HG02610 (cell line): ENCODE measurements at regions not wholly inside any gene's neighbourhood (a gene's known extent, or its start where the extent isn't known, plus 50 kb on each side); places are given as distances from the start of the nearest gene placed in this dataset.

Experiments
- ATAC-seq: cut with Tn5 transposase; IDR thresholded peaks from one replicate; pipeline ENCODE4 v1.9.1; 2021; ENCODE audit warnings: mild to moderate bottlenecking, moderate library complexity; ENCODE audit not compliant: unreplicated experiment

DNA sequence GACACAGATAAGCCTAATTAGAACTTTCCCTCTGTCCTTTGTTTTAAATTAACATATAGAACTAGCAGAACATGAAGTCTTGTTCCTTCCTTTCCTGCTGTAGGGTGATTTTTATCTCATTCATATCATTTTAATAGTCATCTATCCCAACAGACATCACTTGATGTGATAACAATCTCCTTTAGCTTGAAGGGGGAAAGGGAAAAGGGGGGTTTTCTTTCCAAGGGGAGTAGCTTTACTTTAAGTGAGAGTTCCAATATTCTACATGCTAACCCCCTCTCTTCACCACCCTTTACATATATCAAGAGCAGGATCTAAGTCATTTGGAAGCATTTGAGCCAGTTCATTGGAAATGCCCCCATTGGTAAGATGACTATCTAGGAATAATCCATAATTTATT lies 241.9 kb downstream of the HHIPL2 start:
- ATAC-seq: no peak

GRCh38 chr1:222301652-222302051 lies 246.3 kb downstream of the HHIPL2 start:
- no peak for ATAC-seq

DNA sequence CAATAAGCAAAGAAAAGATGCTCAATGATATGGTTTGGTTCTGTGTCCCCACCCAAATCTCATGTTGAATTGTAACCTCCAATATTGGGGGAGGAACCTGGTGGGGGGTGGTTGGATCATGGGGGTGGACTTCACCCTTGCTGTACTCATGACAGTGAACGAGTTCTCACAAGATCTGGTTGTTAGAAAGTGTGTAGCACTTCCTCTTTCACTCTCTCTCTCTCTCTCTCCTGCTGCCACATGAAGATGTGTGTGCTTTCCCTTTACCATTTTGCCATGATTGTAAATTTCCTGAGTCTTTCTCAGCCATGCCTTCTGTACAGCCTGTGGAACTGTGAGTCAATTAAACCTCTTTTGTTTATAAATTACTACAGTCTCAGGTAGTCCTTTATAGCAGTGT lies 248.4 kb downstream of the HHIPL2 start:
- ATAC-seq: no peak

- no peak for ATAC-seq
These were observed 257.0 kb downstream of the HHIPL2 start for GRCh38 chr1:222290866-222291265.

- no peak for ATAC-seq
These were observed 259.9 kb downstream of the HHIPL2 start for GRCh38 chr1:222288053-222288452.

- ATAC-seq: no peak
These were observed 261.9 kb downstream of the HHIPL2 start for GRCh38 chr1:222286011-222286410.

- no peak for ATAC-seq
These were observed 262.4 kb downstream of the HHIPL2 start for GRCh38 chr1:222285526-222285925.

DNA sequence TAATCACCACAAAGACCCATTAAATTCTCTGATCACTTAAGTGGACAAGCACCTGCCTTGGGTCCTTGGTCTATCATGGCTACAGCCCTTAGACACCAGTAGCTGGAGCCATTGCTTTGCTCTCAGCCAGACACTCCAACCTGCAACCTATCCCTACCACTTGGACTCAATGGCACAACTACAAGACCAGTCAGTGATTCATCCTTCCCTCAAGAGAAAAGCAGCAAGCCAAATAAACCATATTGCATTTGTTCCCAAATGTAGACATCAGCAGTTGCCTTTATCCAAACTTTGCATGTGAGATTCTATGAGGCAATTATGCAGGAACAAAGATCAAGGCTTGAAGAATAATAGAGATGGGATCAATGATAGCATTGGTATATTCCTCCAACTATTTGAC lies 263.4 kb downstream of the HHIPL2 start:
- ATAC-seq: no peak

DNA sequence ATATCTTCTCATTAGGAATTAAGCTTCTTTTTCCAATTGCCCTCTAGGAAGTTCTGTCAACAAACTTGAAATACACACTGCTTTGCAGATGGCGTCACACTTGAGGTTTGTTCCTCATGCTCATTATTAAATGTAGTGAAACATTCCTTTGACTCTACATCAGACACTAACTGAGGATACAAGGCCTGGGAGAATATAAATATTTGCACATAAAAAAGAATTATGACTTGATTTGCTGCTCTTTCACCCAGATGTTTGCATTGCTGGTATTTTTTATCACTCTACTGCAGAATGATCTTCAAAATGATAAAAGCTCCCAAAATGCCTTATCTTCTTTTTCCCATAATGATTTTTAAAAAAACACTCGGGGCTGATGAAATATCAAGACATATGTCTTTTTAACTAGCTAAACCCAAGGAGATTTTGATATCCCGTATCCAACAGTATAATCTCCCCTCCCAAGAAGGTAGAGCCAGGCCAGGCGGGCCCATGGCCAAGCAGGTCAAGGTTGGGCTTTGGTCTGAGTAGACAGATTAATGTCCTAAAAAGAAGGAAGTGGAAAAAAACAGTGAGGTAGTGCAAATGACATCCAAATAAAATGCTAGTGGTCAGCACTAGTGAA lies 264.6 kb downstream of the HHIPL2 start:
- ATAC-seq: no peak

DNA sequence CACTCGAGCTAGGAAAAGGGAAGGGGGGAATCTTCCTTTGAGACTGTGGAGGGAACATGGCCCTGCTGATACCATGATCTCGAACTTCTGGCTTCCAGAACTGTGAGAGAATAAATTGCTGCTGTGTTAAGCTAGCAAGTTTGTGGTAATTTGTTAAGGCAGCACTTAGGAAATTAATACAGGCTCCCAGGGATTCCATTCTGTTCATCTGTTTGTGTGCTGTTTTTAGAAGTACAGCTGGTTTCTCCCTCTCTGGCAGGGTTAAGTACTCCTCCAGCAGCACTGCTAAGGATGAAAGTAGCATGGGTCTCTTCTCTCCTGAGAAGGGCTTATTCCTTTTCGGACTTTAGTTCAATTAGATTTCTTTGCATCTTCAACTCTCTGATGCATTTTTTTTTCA lies 268.3 kb downstream of the HHIPL2 start:
- no peak for ATAC-seq

- no peak for ATAC-seq
These were observed 269.4 kb downstream of the HHIPL2 start for GRCh38 chr1:222278501-222278900.

GRCh38 chr1:222275729-222276465 lies 272.0 kb downstream of the HHIPL2 start:
- ATAC-seq: no peak

GRCh38 chr1:222275001-222275728 lies 272.7 kb downstream of the HHIPL2 start:
- ATAC-seq: no peak

DNA sequence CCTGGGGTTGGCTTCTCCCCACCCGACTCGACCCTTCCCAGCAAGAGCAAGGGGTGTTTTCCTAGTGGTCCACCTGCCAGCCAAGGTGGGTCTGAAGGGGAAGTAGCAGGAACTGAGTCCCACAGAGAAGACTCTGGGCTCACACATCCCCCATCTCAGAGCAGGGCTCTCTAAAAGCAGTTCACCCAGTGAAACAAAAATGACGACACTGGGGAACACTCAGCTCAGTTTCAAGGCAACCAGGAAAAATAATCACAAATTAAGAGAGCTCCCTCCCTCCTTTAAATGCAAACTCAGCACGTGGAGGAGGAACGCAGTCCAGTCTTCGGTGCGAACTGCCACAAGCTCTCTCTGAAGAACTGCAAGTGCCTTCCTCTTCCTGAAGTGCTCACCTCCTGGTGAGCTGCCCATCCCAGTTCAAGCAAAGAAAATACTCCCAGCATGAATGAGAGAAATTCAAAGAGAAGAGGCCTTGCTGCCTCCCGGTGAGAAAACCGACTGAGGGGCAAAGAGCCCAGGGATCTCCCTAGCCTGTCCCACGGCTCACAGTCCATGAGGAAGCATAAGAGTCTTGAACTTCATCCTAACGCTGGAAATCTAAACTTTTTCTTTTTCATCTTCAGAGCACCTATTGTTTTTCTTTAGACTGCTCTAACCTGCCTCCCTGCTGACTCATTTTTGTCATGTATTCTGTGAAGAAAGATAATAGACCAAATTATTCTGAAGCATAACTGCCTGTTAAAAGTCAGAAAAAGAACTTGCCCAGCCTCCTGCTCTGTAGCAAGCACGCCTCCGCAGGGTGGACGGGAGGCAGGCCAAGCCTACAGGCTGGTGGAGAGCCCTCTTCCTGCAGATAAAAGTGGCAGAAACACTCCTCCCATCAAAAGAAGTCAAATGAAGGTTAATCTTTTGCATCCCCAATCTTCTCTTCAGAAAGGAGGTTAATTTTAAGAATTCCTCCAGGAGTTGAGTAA lies 281.4 kb downstream of the HHIPL2 start:
- no peak for ATAC-seq

GRCh38 chr1:222263791-222264190 lies 284.1 kb downstream of the HHIPL2 start:
- ATAC-seq: no peak

DNA sequence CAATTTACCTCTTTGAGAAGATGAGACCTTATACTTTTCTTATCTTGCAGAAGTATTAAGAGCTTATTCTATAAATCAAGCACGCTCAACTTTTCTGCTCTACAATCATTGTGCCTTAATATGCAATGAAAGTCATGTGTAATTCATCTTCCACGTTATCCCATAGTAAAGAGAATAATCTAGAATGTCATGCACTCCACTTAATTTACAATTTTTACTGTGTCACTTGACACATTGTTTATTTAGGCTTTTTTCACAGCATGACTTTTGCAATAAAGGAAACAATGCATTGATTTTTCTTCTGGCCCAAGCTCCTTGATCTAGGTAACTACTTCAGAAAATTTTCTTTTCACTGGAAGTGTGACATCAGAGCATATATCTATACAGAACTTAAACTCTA lies 290.9 kb downstream of the HHIPL2 start:
- no peak for ATAC-seq

DNA sequence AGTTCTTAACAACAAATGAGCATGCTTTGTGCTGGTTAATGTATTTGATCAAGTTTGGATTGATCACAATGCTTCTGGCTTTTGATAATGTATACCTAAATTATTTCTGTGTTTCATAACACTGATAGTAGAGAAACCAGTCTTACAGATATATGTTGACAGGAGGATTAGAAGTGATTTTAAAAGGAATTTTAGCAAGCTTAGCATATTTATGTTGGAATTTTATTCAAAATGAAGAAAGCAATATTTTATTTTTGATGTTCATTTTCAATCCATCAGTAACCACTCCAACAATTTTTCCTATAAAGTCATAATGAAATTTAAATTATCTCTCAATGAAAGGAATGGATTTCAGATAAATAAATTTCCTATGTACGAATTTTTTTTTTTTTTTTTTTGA lies 291.8 kb downstream of the HHIPL2 start:
- ATAC-seq: no peak

- ATAC-seq: no peak
These were observed 295.1 kb downstream of the HHIPL2 start for GRCh38 chr1:222252788-222253187.

DNA sequence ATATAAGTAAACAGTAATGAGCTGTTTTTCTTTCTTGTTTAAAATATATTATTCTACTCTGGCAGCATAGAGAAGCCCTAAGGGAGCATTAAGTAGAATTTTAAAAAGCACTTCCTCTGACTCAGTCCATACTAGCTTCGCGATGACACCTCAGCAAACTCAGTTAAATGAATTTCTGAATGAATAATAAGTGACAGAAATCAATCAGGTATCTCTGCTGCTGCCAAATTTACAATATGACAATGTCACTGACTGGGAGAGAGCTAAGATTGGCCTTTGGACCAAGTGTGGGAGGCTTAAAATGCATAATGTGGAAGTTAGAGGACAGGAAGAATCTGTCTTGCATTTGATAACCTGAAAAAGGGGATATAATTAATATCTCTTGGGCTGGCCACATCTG lies 296.1 kb downstream of the HHIPL2 start:
- ATAC-seq: no peak

DNA sequence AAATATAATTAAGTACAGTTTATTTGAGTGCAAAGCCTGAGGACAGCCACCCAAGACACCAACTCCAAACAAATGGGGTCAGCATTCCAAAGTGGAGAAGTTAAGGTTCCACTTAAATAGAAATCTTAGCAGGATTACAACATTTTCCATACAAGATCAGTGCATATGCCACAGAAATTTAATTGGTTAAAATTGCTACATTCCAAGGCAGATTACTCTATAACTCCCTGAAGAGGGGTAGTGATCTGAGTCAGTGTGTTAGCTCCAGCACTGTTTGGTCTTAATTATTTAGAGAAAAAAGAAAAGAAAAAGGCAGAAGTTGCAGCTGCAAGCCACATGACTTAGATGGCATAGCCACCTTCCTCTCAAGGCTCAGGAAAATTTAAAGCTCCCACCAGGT lies 297.5 kb downstream of the HHIPL2 start:
- no peak for ATAC-seq

DNA sequence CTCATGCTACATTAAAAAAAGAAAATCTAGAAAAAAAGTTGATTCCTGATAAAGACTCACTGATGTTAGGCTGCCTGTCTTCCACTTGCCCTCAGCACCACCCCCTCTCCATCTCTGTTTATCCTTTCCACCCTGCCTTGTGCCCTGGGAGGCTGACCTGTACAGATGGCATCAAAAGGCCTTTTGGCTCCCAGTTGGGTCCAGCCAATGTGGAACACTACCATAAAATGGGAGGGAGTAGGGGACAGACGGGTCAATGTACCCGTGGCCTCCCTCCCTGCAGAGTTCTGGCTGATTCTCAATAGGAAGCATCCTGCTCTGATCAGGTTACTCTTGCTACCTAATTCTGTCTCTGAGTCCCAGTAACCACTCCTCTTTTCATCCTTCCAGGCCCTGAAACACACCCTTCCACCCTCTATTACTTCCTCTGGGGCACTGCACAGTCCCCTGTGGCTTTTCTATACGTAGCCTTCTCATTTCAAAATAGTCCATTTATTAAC lies 300.0 kb downstream of the HHIPL2 start:
- no peak for ATAC-seq
